Body of pancreas (tissue), 4 donors: ENCODE measurements at regions not wholly inside any gene's neighbourhood (a gene's known extent, or its start where the extent isn't known, plus 50 kb on each side); places are given as distances from the start of the nearest gene placed in this dataset.

Source experiments
- ATAC-seq: fragments of 150-250 bp; one replicate; pipeline ENCODE4 v1.9.1; 2016
- DNase-seq, 4 donors: peaks; one replicate each; pipeline ENCODE4 v3.0.0-alpha.2; 2019
- H3K27ac ChIP-seq, 4 donors: fragments of 200-600 bp; sonication (generic); 1 replicate in 3 of 4; 2 replicates in 1 of 4; pipeline versions ENCODE4 v1.5.1 to v1.6.1; 2016 to 2019; ENCODE audit warnings: mild to moderate bottlenecking in 1 of 4, mixed read lengths in 1 of 4, moderate library complexity in 1 of 4
- H3K27me3 ChIP-seq, 2 donors: fragments of 200-600 bp; sonication (generic); one replicate each; pipeline ENCODE4 v1.6.0; 2016; ENCODE audit warnings: mild to moderate bottlenecking in 1 of 2
- H3K36me3 ChIP-seq, 2 donors: fragments of 200-600 bp; sonication (generic); replicated peaks in 1 of 2; 2 replicates each; pipeline ENCODE4 v1.5.1; 2016; ENCODE audit warnings: low read depth in 2 of 2; ENCODE audit not compliant: insufficient read depth in 1 of 2
- H3K4me1 ChIP-seq: fragments of 200-600 bp; sonication (generic); one replicate; pipeline ENCODE4 v1.6.0; 2016
- H3K4me3 ChIP-seq, 2 donors: fragments of 200-600 bp; sonication (generic); 1 replicate in 1 of 2; 2 replicates in 1 of 2; pipeline ENCODE4 v1.5.1; 2016 to 2019
- H3K9me3 ChIP-seq, 3 donors: fragments of 200-600 bp; sonication (generic); 1 replicate in 2 of 3; 2 replicates in 1 of 3; pipeline ENCODE4 v1.5.1; 2016
- POLR2A ChIP-seq, 3 donors: fragments of 450-650 bp; IDR thresholded peaks; one replicate each; pipeline ENCODE4 v1.6.1; 2016; ENCODE audit warnings: antibody characterized with exemption in 3 of 3, mild to moderate bottlenecking in 2 of 3
- WGBS, 2 donors: methylation state at CpG; one replicate each; pipeline ENCODE4 v1.1.5; 2017; 5-methylcytosine and 5-hydroxymethylcytosine counted together
- intact Hi-C: fragments of 100-400 bp; cut with DNase I; formaldehyde crosslinking; loops from one replicate; pipeline ENCODE4 v1.15.1; 2023
- TF ChIP-seq, protein P1 (sequence below), 7 experiments: fragments of 450-650 bp in 4 of 7; fragments of 200-600 bp in 3 of 7; sonication (generic) in 3 of 7; IDR thresholded peaks; one replicate each; pipeline ENCODE4 v1.5.1; 2016 to 2019; ENCODE audit warnings: antibody characterized with exemption in 7 of 7

DNA sequence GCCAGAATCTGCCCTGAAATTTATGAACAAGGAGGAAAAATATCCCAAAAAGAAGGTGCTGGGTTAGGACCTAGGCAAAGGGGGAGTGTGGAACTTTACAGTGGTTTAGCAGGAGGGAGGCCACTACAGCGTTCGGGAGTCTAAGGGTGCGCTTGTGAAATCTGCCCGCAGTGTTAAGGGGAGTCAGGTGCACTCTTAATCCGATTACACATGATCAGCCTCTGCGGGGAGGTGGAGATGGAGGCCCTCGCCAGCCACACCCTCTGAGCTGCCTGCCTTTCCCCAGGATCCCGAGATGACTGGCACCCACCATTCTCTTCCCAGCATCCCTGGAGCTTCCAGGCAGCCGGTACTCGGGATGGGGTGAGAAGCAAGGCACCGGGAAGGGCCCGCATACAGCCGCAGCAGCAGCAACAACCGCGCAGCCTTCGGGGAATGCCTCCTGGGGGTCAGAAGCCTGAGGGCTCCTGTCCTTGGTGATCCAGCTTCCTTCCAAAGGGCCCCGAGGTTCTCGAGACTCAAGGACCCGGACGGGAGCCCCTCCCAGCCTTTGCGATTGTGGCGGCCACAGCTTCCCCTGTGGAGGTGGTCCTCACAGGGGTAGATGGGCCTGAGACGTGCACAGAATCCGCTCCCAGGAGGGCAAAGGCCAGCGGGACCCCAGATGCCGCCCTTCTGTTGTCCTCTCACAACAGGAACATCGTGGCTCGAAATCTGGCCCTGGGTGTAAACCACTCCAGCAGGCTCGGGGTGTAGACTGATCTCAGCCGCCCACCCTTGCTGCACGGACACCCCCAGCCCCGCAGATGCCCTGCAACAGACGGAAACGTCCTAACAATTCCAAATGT lies 57.3 kb upstream of the CST7 start:
- no peaks in the 10 kb centered on the region for H3K27me3 ChIP-seq
- WGBS, 2 donors, result 77 to 82% methylated on average over 14 to 29 of the region's 34 CpGs
- ATAC-seq (no peak), DNase-seq (no peak)
- no peaks in the 10 kb centered on the region for H3K4me1 ChIP-seq
- no peak overlapping the region for H3K27ac ChIP-seq
- intact Hi-C loops, result no loop called here
- H3K9me3 ChIP-seq, result no peaks in the 10 kb centered on the region
- no peak overlapping the region for H3K4me3 ChIP-seq
- TF ChIP-seq, protein P1, sequence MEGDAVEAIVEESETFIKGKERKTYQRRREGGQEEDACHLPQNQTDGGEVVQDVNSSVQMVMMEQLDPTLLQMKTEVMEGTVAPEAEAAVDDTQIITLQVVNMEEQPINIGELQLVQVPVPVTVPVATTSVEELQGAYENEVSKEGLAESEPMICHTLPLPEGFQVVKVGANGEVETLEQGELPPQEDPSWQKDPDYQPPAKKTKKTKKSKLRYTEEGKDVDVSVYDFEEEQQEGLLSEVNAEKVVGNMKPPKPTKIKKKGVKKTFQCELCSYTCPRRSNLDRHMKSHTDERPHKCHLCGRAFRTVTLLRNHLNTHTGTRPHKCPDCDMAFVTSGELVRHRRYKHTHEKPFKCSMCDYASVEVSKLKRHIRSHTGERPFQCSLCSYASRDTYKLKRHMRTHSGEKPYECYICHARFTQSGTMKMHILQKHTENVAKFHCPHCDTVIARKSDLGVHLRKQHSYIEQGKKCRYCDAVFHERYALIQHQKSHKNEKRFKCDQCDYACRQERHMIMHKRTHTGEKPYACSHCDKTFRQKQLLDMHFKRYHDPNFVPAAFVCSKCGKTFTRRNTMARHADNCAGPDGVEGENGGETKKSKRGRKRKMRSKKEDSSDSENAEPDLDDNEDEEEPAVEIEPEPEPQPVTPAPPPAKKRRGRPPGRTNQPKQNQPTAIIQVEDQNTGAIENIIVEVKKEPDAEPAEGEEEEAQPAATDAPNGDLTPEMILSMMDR (IDR thresholded peaks at IDR 0.05), result no peak
- no peak for TF ChIP-seq POLR2A (IDR thresholded peaks at IDR 0.05)
- no peaks in the 10 kb centered on the region for H3K36me3 ChIP-seq

DNA sequence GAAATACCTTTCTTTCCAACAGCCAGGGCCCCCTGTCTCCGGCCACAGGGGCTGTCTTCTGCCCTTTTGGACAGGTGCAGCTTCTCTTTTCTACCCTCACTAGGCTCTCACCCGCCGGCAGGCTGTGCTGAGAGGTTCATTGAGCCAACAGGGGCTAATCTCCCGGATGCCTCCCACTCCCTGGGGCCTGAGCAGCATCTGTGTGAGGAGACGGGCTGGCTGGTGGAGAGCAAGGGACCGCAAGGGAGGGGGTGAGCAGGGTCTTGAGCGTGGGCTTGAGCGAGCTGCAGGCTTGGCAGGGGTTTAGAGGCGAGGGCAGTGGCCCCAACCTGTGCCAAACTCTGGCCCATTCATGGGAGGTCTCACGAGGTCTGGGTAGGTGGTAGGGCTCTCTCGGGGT lies 56.5 kb upstream of the CST7 start:
- no peak for ATAC-seq
- TF ChIP-seq, protein P1 (IDR thresholded peaks at IDR 0.05), result no peak
- no peak for TF ChIP-seq POLR2A (IDR thresholded peaks at IDR 0.05)
- 73 to 81% methylated on average over 6 to 11 of the region's 11 CpGs for WGBS, 2 donors
- no peaks in the 10 kb centered on the region for H3K27me3 ChIP-seq
- no peak overlapping the region for H3K4me3 ChIP-seq
- no peaks in the 10 kb centered on the region for H3K36me3 ChIP-seq
- no peak for DNase-seq
- no peak overlapping the region for H3K27ac ChIP-seq
- intact Hi-C loops, result no loop called here
- no peaks in the 10 kb centered on the region for H3K9me3 ChIP-seq
- H3K4me1 ChIP-seq, result no peaks in the 10 kb centered on the region

DNA sequence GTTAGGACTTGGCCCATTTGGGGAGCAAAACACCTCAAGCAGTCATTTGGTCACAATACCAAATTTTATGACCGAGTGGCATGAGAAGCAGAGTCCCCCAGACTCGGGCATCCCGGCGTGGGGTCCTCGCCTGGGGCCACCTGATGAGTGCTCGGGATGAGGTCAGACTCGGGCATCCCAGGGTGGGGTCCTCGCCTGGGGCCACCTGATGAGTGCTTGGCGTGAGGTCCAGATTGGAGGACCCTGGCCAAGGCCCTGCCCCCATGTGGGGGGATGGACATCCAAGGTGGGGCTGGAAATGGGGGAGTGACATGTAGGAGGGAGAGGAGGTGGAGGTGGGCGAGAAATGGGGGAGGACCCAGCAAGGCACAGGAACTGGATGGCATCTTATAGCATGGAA lies 56.1 kb upstream of the CST7 start:
- TF ChIP-seq POLR2A (IDR thresholded peaks at IDR 0.05), result no peak
- no peak for DNase-seq
- Histone ChIP-seq H3K27ac (no peak overlapping the region), H3K36me3 (no peaks in the 10 kb centered on the region), H3K4me3 (no peak overlapping the region), H3K27me3 (no peaks in the 10 kb centered on the region), H3K4me1 (no peaks in the 10 kb centered on the region), H3K9me3 (no peaks in the 10 kb centered on the region)
- ATAC-seq, result no peak
- WGBS, 2 donors, result 72 to 74% methylated on average over 9 to 10 of the region's 10 CpGs
- intact Hi-C loops, result no loop called here

DNA sequence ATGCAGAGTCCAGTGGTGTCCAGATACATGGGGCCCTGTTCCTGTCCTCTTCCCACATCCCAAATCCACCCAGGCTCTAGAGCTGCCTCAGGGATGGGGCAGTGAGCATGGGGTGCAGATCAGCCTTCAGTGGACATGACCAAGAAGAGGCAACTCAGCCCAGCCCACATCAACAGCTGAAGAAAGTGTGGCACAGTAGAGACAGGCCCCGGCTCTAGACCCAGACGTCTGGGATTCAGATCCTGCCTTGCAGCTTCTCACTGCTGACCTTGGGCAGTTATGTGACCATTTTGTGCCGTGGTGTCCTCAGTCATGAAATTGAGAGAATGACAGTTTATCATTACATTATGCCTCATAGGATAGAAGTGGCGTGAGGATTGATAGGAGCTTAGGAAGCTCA lies 54.6 kb upstream of the CST7 start:
- Histone ChIP-seq H3K4me1 (no peaks in the 10 kb centered on the region), H3K36me3 (no peaks in the 10 kb centered on the region), H3K9me3 (peaks cover 0 to 2% (median 0%) of the 10 kb centered on the region in 3 donors), H3K27me3 (no peaks in the 10 kb centered on the region), H3K4me3 (no peak overlapping the region), H3K27ac (no peak overlapping the region)
- 56 to 66% methylated on average over 4 of the region's 4 CpGs for WGBS, 2 donors
- no peak for TF ChIP-seq POLR2A (IDR thresholded peaks at IDR 0.05)
- TF ChIP-seq, protein P1 (IDR thresholded peaks at IDR 0.05), result no peak
- intact Hi-C loops, result no loop called here
- no peak for ATAC-seq
- DNase-seq, result no peak

DNA sequence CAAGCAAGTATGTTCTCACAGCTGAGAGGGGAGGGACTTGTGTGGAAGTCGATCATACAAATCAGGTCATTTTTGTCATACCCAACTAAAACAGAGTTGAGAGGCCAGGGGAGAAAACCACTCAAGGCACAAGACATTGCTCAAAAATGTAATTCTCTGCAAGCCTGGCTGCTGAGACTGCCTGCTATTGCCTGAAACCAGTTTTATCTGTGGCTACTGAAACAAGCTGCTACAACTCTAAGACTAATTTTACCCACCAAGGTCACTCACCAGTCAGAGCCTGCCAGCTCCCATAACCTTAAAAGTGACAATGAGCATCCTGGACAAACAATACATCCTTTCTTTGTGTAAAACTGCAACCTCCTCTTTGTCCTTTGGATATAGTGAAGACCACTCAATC lies 54.1 kb upstream of the CST7 start:
- Histone ChIP-seq H3K9me3 (peaks cover 0 to 7% (median 0%) of the 10 kb centered on the region in 3 donors), H3K27me3 (no peaks in the 10 kb centered on the region), H3K4me3 (no peak overlapping the region), H3K27ac (no peak overlapping the region), H3K36me3 (no peaks in the 10 kb centered on the region), H3K4me1 (no peaks in the 10 kb centered on the region)
- ATAC-seq (no peak), DNase-seq (no peak)
- no peak for TF ChIP-seq POLR2A (IDR thresholded peaks at IDR 0.05)
- TF ChIP-seq, protein P1 (IDR thresholded peaks at IDR 0.05), result no peak
- intact Hi-C loops, result no loop called here
- WGBS, 2 donors, result 75 to 86% methylated on average over 1 of the region's 1 CpG
